ENCODE measurements at regions not wholly inside any gene's neighbourhood (a gene's known extent, or its start where the extent isn't known, plus 50 kb on each side); places are given as distances from the start of the nearest gene placed in this dataset.

DNA sequence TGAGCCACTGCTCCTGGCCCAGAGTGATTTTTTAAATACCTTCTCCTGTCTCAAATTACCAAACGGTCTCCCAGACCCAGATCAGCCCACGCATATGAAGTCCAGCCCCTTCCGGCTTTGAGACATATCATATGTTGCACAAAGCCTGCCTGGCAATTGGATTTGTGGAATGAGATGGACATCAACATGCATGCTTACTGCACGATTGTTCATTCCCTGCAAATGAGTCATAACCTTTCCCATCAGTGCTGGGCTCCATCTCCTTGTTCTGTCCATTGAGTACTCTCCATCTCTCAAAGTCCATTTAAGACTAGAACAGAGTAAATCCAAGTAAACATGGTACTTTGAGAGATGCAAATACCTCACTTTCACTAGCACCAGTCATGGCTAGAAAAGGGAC lies 612.2 kb upstream of the USP24 start:
- H3K27me3 ChIP-seq (replicated peaks; ENCODE audit: control insufficient read depth, insufficient read depth, low read length): no peaks in the 10 kb centered on the region
- no peak for DNase-seq (ENCODE audit: extremely low read depth, insufficient read length)
- no peaks in the 10 kb centered on the region for H3K36me3 ChIP-seq (ENCODE audit: control insufficient read depth, insufficient read depth, low read length)
- no peak overlapping the region for H3K4me3 ChIP-seq (replicated peaks; ENCODE audit: low read depth, low read length)
- TF ChIP-seq, protein P1, sequence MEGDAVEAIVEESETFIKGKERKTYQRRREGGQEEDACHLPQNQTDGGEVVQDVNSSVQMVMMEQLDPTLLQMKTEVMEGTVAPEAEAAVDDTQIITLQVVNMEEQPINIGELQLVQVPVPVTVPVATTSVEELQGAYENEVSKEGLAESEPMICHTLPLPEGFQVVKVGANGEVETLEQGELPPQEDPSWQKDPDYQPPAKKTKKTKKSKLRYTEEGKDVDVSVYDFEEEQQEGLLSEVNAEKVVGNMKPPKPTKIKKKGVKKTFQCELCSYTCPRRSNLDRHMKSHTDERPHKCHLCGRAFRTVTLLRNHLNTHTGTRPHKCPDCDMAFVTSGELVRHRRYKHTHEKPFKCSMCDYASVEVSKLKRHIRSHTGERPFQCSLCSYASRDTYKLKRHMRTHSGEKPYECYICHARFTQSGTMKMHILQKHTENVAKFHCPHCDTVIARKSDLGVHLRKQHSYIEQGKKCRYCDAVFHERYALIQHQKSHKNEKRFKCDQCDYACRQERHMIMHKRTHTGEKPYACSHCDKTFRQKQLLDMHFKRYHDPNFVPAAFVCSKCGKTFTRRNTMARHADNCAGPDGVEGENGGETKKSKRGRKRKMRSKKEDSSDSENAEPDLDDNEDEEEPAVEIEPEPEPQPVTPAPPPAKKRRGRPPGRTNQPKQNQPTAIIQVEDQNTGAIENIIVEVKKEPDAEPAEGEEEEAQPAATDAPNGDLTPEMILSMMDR (IDR thresholded peaks at IDR 0.05; ENCODE audit: insufficient read depth, low read length, poor library complexity, severe bottlenecking): no peak

DNA sequence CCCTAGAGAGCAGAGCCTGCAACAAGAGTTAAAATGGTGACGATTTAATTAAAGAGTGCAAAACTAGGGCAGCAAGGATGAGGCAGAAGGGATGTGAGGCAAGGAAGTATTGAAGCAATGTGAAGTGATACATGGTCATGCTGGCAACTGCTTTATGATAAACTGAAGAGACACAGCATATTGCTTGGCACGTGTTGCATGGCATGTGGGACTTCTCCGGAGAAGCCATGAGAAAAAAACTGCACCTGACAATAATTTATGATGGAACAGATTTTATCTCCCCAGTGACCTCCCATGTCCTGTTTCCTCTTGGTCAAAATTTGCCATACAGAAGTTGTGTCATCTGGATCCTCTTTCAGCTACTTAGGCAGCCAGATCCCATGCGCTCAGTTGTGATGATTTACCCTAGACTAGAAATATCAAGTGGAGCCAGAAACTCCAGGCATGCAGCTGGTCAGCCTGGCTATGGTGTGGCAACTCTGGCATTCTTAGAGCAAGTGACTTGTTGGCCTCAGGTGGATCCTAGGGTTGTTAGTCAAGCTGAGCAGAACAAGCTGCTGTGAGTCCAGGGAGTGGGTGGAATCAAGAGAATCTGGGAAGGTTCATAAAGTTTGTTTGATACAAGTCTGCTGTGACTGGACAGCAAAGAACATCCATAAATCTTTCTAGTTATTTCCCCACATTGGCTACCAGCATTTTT lies 611.4 kb upstream of the USP24 start:
- TF ChIP-seq, protein P1 (IDR thresholded peaks at IDR 0.05; ENCODE audit: insufficient read depth, low read length, poor library complexity, severe bottlenecking): no peak
- H3K36me3 ChIP-seq (ENCODE audit: control insufficient read depth, insufficient read depth, low read length): no peaks in the 10 kb centered on the region
- H3K27me3 ChIP-seq (replicated peaks; ENCODE audit: control insufficient read depth, insufficient read depth, low read length): no peaks in the 10 kb centered on the region
- no peak overlapping the region for H3K4me3 ChIP-seq (replicated peaks; ENCODE audit: low read depth, low read length)
- DNase-seq (ENCODE audit: extremely low read depth, insufficient read length): no peak

DNA sequence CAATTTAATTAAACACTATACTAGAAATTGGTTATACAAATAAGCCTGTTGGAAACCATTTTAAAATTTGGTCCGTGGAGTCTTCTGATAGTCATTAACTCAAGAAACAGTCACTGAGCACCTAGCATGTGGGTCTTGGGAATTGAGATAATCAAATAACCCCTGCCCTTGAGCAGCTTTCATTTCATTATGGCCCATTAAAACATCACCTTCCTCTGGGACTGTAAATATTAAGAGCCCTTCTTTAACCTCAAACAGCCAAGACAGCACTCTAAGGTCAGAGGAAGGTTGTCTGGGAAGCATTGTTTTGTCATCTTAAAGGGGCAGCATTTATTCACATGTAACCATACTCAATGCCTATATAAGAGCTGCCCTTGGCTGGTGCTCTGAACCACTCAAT lies 610.3 kb upstream of the USP24 start:
- Histone ChIP-seq H3K27me3 (replicated peaks; ENCODE audit: control insufficient read depth, insufficient read depth, low read length) (no peaks in the 10 kb centered on the region), H3K4me3 (replicated peaks; ENCODE audit: low read depth, low read length) (no peak overlapping the region), H3K36me3 (ENCODE audit: control insufficient read depth, insufficient read depth, low read length) (no peaks in the 10 kb centered on the region)
- no peak for DNase-seq (ENCODE audit: extremely low read depth, insufficient read length)
- TF ChIP-seq, protein P1 (IDR thresholded peaks at IDR 0.05; ENCODE audit: insufficient read depth, low read length, poor library complexity, severe bottlenecking): no peak

DNA sequence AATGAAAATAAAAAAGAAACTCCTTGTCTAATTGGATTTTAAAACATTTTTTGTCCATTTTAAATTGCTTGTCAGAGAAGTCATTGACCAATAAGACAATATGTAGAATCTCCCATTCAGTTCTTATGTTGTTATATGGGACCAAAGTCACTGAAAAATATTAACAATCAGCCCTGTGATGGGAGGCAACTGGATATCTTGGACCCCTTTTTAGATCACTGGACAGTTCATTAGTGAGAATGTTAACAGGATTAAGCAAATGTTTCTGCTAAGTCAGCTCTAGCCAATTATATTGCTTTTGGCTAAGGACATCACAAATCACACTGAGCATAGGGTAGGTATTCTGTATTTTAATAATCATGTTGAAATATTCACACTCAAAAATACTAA lies 609.1 kb upstream of the USP24 start:
- Histone ChIP-seq H3K4me3 (replicated peaks; ENCODE audit: low read depth, low read length) (no peak overlapping the region), H3K27me3 (replicated peaks; ENCODE audit: control insufficient read depth, insufficient read depth, low read length) (no peaks in the 10 kb centered on the region), H3K36me3 (ENCODE audit: control insufficient read depth, insufficient read depth, low read length) (no peaks in the 10 kb centered on the region)
- TF ChIP-seq, protein P1 (IDR thresholded peaks at IDR 0.05; ENCODE audit: insufficient read depth, low read length, poor library complexity, severe bottlenecking): no peak
- DNase-seq (ENCODE audit: extremely low read depth, insufficient read length): no peak

DNA sequence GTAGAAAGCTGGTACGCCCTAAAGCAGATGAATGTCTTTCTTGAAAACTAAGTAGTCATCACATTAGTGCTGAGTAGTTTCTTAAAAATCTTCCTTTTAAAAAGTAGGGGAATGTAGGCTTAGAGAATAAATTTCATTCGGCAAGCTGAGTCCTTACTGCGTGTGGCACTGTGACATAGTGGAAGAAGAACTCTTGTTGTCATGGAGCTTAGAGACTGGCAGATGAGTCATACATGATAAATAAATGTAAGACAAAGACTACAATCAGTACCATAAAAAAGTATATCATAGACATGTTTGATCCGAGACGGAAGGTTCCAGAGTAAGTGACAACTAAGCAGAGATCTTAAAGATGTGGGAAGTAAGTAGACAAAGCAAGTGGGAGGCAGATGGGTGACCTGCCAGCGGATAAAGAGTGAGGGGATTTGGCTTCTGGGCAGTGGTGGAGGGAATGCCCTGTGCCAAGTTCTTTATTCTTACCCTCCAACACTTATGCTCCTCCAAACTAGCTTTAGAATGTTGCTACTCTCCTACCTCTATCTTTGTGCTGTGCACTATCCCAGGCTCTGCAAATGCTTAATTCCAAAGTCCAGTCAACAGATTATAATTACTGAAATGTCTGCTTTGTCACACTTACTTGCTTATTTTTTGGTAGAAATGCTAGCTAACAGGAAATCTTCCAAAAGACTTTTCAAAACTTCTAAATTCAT lies 608.5 kb upstream of the USP24 start:
- DNase-seq (ENCODE audit: extremely low read depth, insufficient read length): no peak
- Histone ChIP-seq H3K27me3 (replicated peaks; ENCODE audit: control insufficient read depth, insufficient read depth, low read length) (no peaks in the 10 kb centered on the region), H3K36me3 (ENCODE audit: control insufficient read depth, insufficient read depth, low read length) (no peaks in the 10 kb centered on the region), H3K4me3 (replicated peaks; ENCODE audit: low read depth, low read length) (no peak overlapping the region)
- TF ChIP-seq, protein P1 (IDR thresholded peaks at IDR 0.05; ENCODE audit: insufficient read depth, low read length, poor library complexity, severe bottlenecking): no peak

Measured in GM06990 (cell line).